Activated naive CD4-positive, alpha-beta T cell treated with Interleukin-2 at 50 U/mL for 16 hours (primary cell): ENCODE measurements at regions not wholly inside any gene's neighbourhood (a gene's known extent, or its start where the extent isn't known, plus 50 kb on each side); places are given as distances from the start of the nearest gene placed in this dataset.

Source experiments
- DNase-seq: peaks from one replicate; pipeline ENCODE4 v3.0.0-alpha.2; 2020

- DNase-seq = no peak
Measured at GRCh38 chr2:21646345-21646744, 522.6 kb downstream of the TDRD15 start.

- DNase-seq = no peak
Measured at GRCh38 chr2:21650569-21650968, 526.8 kb downstream of the TDRD15 start.

GRCh38 chr2:21655136-21655535 is 531.4 kb downstream of the TDRD15 start:
- DNase-seq = no peak

GRCh38 chr2:21656330-21657075 is 532.7 kb downstream of the TDRD15 start:
- no peak for DNase-seq

GRCh38 chr2:21657445-21657844 is 533.7 kb downstream of the TDRD15 start:
- no peak for DNase-seq

GRCh38 chr2:21658269-21658668 is 534.5 kb downstream of the TDRD15 start:
- no peak for DNase-seq

GRCh38 chr2:21658907-21659477 is 535.2 kb downstream of the TDRD15 start:
- no peak for DNase-seq

GRCh38 chr2:21664083-21664482 is 540.3 kb downstream of the TDRD15 start:
- no peak for DNase-seq

GRCh38 chr2:21667638-21668037 is 543.9 kb downstream of the TDRD15 start:
- no peak for DNase-seq

GRCh38 chr2:21668078-21668710 is 544.4 kb downstream of the TDRD15 start:
- DNase-seq = no peak

GRCh38 chr2:21676041-21676440 is 552.3 kb downstream of the TDRD15 start:
- no peak for DNase-seq

- DNase-seq = no peak
Measured at GRCh38 chr2:21676676-21677075, 552.9 kb downstream of the TDRD15 start.

- DNase-seq = no peak
Measured at GRCh38 chr2:21683838-21684237, 560.1 kb downstream of the TDRD15 start.

GRCh38 chr2:21687589-21687988 is 563.8 kb downstream of the TDRD15 start:
- no peak for DNase-seq

GRCh38 chr2:21690005-21690404 is 566.2 kb downstream of the TDRD15 start:
- DNase-seq = no peak

- DNase-seq = no peak
Measured at GRCh38 chr2:21693081-21693480, 569.3 kb downstream of the TDRD15 start.

- DNase-seq = no peak
Measured at GRCh38 chr2:21694079-21694878, 570.5 kb downstream of the TDRD15 start.

- DNase-seq = no peak
Measured at GRCh38 chr2:21696900-21697299, 573.1 kb downstream of the TDRD15 start.

- DNase-seq = no peak
Measured at GRCh38 chr2:21700644-21701043, 576.9 kb downstream of the TDRD15 start.

- DNase-seq = no peak
Measured at GRCh38 chr2:21710031-21710430, 586.3 kb downstream of the TDRD15 start.

- no peak for DNase-seq
Measured at GRCh38 chr2:21710496-21710895, 586.7 kb downstream of the TDRD15 start.

- DNase-seq = no peak
Measured at GRCh38 chr2:21715887-21716286, 592.1 kb downstream of the TDRD15 start.

- no peak for DNase-seq
Measured at GRCh38 chr2:21727101-21727500, 603.3 kb downstream of the TDRD15 start.

GRCh38 chr2:21728133-21728532 is 604.4 kb downstream of the TDRD15 start:
- DNase-seq = no peak
